ENCODE measurements at regions not wholly inside any gene's neighbourhood (a gene's known extent, or its start where the extent isn't known, plus 50 kb on each side); places are given as distances from the start of the nearest gene placed in this dataset.

GRCh38 chr2:143881246-143881645 is 638.7 kb downstream of the ZEB2 start:
- no peak for TF ChIP-seq POLR2A (IDR thresholded peaks at IDR 0.05)
- TF ChIP-seq CTCF (IDR thresholded peaks at IDR 0.05 in 8 of 11, conservative IDR thresholded peaks at IDR 0.05 in 3 of 11) = no peak

All from spleen (tissue), 7 donors.